HG03354 (cell line): ENCODE measurements at regions not wholly inside any gene's neighbourhood (a gene's known extent, or its start where the extent isn't known, plus 50 kb on each side); places are given as distances from the start of the nearest gene placed in this dataset.
A peak's percentile ranks its signal among the peaks of the same experiment; 100 is the strongest.
"Not testable (repeated sequence)": the region's sequence is repeated elsewhere in the genome, so short reads cannot be mapped to it uniquely, and the experiment has no call there.

Source experiments
- ATAC-seq: cut with Tn5 transposase; IDR thresholded peaks from one replicate; pipeline ENCODE4 v1.9.1; 2021; ENCODE audit warnings: mild to moderate bottlenecking; ENCODE audit not compliant: unreplicated experiment, poor library complexity, severe bottlenecking

DNA sequence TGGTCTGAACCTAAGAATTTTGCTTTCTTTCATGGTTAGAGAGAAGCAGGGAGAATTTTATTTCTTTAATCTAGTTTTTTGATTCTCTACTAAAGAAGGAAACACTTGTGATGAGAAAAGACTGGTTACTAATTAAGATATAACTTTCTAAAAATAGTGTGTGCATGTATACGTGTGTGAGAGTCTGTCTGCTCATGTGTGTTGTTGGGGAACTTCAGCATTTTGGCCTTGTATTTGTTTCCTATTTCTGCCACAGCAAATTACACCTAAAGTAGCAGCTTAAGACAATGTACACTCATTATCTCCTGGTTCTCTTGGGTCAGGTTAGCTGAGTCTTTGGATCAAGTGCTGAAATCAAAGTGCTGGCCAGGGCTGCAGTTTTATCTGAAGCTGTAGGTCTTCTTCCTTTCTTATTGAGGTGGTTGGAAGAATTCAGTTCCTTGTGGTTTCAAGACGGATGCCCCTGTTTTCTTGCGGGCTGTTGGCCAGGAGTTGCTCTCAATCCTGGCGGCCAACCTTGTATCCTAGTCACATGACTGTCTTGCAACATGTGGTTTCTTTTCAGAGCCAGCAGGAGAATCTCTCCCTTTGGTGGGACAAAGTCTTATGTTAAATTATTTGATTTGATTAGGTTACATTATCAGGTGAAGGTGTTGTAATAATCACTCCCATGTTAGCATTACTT lies 188.4 kb upstream of the CLNK start:
- ATAC-seq, result peak; percentile 64

DNA sequence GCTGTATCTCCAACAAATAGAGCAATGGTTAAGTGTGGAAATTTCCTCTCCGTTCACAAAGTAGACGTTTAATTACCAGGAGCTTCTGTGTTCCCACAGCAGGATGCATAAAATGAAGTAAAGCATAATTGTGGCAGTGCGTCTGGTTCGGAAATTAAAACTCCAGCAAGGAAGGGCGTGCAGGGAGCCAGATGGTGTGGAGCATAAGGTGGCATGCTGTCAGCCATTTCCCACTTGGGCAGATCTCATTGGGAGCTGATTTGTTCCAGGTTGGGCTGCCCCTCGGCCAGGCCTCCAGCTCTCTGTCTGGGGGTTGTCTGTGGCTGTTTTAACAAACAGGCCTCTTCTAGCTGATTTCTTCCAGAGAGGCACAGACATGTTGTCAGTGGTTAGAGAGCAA lies 182.1 kb upstream of the CLNK start:
- ATAC-seq, result no peak

DNA sequence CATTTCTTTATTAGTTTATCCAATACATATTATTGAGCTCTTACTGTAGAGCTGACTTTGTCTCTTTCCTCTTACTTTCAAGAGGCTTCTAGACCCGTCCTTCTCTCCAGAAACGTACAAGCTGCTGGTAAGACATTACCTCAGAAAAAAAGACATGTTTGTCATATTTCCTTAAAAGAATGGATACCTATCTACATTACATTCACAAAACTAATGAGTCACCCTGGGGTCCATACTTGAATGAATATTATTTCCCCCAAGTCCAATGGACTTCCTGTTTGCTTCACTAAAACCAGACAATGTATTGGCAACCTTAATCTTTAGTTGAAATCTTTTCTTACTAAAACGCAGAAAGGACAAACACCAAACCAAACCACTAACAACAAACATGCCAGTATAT lies 176.5 kb upstream of the CLNK start:
- no peak for ATAC-seq

- ATAC-seq, result no peak
These were observed 171.8 kb upstream of the CLNK start for GRCh38 chr4:10856271-10856782.

DNA sequence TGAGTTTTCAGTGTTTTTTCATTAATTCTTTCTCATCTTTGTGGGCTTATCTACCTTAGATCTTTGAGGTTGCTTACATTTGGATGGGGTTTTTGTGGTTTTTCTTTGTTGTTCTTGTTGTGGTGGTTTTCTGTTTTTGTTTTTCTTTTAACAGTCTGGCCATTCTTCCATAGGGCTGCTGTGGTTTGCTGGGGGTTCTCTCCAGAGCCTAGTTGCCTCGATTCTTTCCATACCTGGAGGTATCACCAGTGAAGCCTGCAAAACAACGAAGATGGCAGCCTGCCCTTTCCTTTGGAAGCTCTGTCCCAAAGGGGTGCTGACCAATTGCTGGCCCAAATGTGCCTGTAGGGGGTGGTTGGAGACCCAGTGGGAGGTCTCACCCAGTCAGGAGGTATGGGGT lies 168.6 kb upstream of the CLNK start:
- no peak for ATAC-seq

DNA sequence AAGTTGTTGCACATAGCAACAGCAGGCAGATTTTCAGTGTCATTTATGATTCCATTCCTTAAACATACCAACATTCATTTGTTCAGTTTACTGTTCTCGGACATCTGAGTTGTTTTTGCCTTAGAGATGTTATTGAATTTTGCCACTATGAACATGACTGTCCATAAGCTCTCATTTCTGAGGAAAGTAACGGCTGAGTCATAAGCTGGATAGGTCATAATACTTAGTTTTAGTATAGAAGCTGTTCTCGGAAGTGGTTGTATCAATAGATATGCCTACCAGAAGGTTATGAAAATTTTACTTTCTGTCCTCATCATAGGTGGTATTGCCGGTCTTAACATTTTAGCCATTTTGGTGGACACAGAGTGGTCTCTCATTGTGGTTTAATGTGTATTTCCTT lies 157.1 kb upstream of the CLNK start:
- no peak for ATAC-seq

DNA sequence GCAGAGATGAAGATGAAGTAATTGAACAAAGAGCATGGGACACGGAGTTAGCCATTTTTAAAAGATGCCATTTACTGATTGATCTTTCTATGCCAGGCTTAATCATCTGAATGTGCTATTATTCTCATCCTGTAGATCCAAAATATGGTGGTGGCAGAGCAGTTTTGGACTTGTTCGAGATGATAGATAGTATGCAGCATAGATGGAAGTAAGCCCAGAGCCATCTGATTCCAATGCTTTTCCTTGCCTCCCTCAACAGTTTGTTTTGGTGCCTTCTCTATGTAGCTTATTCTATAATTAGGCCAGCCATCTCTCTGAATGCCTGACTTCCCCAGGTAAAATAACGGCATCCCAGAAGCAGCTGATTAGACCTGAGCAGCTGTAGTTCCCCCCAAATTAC lies 152.6 kb upstream of the CLNK start:
- ATAC-seq, result no peak

GRCh38 chr4:10832806-10833628 lies 148.4 kb upstream of the CLNK start:
- ATAC-seq, result no peak

GRCh38 chr4:10831727-10832408 lies 147.3 kb upstream of the CLNK start:
- no peak for ATAC-seq

DNA sequence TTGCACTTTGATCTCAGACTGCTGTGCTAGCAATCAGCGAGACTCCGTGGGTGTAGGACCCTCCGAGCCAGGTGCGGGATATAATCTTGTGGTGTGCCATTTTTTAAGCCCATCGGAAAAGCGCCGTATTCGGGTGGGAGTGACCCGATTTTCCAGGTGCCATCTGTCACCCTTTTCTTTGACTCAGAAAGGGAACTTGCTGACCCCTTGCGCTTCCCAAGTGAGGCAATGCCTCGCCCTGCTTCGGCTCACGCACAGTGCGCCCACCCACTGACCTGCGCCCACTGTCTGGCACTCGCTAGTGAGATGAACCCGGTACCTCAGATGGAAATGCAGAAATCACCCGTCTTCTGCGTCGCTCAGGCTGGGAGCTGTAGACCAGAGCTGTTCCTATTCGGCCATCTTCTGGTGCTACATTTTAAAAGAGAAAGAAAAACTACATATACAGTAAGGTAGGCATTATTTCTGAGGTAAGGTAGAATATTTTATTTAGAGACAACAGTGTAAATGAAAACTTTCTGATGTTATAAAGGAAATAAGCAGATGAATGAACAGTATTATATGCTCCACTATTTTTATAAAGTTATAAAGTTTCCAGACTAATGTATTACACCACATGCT lies 144.5 kb upstream of the CLNK start:
- ATAC-seq, result not testable (repeated sequence)

DNA sequence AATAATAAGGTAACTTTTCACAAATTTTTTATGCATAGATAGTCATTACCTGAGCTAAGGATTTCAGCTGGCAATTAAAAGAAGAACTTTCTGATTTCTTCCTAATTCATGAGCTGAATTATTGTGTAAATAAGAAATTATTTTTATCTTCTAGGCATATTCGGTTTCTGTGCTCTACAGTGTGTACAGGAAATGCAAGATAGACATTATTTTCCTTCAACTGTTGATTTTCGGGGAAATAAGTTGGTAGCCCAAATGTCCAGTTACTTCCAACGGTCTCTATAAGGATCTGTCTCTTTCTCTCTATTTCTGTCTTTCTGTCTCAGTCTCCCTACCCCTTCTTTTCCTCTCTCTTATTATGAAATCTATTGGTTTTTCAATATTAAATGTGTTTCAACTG lies 137.3 kb upstream of the CLNK start:
- no peak for ATAC-seq

DNA sequence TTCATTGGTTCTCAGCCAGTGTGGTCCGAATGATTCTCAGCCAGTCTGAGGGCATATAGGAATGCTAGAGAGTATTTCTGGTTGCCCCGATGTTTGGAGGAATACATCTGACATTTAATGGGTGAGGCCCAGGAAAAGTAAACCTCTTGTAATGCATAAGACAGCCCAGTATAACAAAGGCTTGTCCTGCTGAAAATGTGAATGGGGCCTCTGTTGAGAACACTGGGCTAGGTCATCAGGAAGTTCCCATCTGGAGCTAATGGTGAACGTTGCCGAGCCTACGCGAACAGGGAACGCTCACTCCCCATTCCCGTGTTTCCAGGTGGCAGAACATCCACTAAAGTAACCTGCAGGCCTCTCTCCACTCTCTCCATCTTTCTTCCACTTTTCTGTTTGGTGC lies 132.0 kb upstream of the CLNK start:
- no peak for ATAC-seq

- ATAC-seq, result no peak
These were observed 127.4 kb upstream of the CLNK start for GRCh38 chr4:10811991-10812390.

DNA sequence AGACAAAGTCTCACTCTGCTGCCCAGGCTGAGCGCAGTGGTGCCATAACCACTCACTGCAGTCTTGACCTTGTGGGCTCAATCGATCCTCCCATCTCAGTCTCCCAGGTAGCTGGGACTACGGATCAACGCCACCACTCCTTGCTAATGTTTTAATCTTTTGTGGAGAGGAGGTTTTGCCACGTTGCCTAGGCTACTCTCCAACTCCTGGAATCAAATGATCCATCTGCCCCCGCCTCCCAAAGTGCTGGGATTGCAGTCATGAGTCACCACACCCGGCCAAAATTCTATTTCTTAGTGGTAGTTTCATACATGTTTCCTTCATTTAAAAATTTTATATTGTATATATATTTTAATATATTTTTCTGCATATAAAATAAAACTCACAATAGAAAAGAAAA lies 125.8 kb upstream of the CLNK start:
- peak; percentile 11 for ATAC-seq

DNA sequence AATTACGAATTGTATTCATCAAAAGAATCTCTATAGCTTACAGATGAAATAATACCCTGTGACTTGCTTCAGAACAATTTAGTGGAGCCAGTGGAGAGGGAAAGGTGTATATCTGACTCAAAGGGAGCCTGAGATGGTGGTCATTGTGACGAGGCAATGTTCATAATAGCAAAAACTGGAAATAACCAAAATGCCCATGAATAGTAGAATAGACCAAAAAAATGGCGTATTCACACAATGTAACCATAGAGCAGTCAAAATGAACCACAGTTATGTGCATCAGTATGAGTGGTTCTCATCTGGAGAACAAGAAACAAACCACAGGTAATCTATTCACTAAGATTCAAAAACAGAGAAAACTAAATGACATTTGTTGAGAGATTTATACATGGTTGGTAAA lies 125.3 kb upstream of the CLNK start:
- peak; percentile 69 for ATAC-seq

DNA sequence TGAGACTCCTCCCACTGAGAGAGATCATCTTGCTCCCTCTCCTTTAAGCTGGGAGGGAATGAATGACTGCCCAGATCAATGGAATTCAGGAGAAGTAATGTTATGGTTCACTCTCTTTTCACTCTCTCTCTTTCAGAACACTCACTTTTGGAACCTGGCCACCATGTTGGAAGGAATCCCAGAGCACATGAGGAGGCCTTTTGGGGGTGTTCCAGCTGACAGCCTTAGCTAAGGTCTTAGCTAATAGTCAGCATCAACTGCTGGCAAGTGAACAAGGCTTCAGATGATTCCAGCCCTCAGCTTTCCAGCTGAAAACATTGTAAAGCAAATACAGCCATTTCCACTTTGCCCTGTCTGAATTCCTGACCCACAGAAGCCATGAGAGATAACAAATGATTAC lies 124.0 kb upstream of the CLNK start:
- ATAC-seq, result no peak

GRCh38 chr4:10806953-10807645 lies 122.5 kb upstream of the CLNK start:
- ATAC-seq, result no peak

- no peak for ATAC-seq
These were observed 119.3 kb upstream of the CLNK start for GRCh38 chr4:10803713-10804343.

DNA sequence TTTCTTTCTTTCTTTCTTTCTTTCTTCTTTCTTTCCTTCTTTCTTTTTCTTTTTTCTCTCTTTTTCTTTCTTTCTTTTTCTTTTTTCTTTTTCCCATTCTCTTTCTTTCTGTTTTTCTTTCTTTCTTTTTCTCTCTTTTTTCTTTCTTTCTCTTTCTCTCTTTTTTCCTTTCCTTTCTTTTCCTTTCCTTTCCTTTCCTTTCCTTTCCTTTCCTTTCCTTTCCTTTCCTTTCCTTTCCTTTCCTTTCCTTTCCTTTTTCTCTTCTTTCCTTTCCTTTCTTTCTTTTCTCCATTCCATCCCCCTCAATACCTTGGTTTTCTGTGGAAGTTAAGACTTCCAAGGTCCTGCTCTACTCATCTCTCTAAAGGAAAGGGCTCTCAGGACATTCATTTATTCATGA lies 102.8 kb upstream of the CLNK start:
- ATAC-seq, result no peak
